GM12865 (cell line): ENCODE measurements at regions not wholly inside any gene's neighbourhood (a gene's known extent, or its start where the extent isn't known, plus 50 kb on each side); places are given as distances from the start of the nearest gene placed in this dataset.
"Not testable (repeated sequence)": the region's sequence is repeated elsewhere in the genome, so short reads cannot be mapped to it uniquely, and the experiment has no call there.

Experiments
- DNase-seq: peaks from one replicate; pipeline ENCODE4 v3.0.0; 2010; ENCODE audit warnings: low read depth
- H3K4me3 ChIP-seq: 2 replicates; pipeline ENCODE4 v1.5.1; 2011; ENCODE audit warnings: mild to moderate bottlenecking, low read depth, low read length, control low read depth
- TF ChIP-seq, protein P1 (sequence below): IDR thresholded peaks from 2 replicates; pipeline ENCODE4 v1.5.1; 2011; ENCODE audit warnings: low read length, control low read depth, low read depth, inconsistent platforms; ENCODE audit not compliant: insufficient read depth; ENCODE audit errors: missing control alignments

DNA sequence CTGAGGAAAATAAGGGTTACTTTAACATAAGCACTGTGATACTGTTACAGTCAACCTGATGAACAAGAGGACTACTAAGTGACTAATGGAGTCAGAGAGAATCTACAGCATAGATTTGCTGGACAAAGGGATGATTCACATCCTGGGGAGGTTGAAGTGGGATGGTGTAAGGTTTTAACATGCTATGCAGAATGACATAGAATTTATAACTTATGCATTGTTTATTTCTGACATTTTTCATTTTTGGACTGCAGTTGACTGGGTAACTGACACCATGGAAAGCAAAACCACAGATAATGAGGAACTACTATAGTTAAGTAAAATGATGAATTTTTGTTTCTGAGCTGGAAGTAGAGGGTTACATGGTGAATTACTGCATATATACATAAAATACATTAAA lies 389.2 kb downstream of the MAT2B start:
- no peak overlapping the region for H3K4me3 ChIP-seq
- no peak for DNase-seq
- TF ChIP-seq, protein P1, sequence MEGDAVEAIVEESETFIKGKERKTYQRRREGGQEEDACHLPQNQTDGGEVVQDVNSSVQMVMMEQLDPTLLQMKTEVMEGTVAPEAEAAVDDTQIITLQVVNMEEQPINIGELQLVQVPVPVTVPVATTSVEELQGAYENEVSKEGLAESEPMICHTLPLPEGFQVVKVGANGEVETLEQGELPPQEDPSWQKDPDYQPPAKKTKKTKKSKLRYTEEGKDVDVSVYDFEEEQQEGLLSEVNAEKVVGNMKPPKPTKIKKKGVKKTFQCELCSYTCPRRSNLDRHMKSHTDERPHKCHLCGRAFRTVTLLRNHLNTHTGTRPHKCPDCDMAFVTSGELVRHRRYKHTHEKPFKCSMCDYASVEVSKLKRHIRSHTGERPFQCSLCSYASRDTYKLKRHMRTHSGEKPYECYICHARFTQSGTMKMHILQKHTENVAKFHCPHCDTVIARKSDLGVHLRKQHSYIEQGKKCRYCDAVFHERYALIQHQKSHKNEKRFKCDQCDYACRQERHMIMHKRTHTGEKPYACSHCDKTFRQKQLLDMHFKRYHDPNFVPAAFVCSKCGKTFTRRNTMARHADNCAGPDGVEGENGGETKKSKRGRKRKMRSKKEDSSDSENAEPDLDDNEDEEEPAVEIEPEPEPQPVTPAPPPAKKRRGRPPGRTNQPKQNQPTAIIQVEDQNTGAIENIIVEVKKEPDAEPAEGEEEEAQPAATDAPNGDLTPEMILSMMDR: no peak

DNA sequence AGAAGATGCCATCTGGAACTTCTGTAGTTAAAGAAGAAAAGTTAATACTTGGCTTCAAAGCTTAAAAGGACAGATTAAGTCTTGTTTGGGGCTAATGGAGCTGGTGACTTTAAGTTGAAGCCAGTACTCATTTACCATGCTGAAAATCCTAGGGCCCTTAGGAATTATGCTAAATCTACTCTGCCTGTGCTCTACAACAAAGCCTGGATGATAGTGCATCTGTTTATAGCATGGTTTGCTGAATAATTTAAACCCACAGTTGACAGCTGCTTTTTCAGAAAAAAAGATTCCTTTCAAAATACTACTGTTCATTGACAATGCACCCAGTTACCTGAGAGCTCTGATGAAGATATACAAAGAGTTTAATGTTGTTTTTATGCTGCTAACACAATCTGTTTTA lies 393.5 kb downstream of the MAT2B start:
- no peak overlapping the region for H3K4me3 ChIP-seq
- TF ChIP-seq, protein P1: no peak
- no peak for DNase-seq

- not testable (repeated sequence) for DNase-seq, H3K4me3 ChIP-seq
Observed at GRCh38 chr5:163907783-163908182, 402.4 kb downstream of the MAT2B start.

DNA sequence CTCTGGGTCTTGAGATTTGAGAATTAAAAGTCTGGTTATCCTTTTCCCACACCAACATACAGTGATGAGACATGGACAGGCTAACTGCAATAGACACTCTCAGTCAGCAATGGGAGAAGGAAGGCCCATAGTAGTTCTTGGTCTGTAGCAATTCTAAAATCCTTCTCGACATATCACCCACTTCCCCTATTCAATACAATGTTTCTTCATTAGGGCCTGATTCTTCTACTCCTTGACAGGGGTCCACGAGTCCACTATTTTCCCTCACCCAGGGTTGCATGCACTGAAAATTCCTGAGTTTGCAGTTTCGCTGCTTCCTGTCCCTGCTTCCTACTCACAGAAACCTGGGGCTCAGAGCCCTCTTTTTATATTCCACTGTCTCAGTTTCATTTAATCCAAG lies 402.8 kb downstream of the MAT2B start:
- no peak for DNase-seq
- TF ChIP-seq, protein P1: no peak
- no peak overlapping the region for H3K4me3 ChIP-seq

GRCh38 chr5:163910226-163910625 lies 404.8 kb downstream of the MAT2B start:
- TF ChIP-seq, protein P1: no peak
- no peak overlapping the region for H3K4me3 ChIP-seq
- DNase-seq: no peak

DNA sequence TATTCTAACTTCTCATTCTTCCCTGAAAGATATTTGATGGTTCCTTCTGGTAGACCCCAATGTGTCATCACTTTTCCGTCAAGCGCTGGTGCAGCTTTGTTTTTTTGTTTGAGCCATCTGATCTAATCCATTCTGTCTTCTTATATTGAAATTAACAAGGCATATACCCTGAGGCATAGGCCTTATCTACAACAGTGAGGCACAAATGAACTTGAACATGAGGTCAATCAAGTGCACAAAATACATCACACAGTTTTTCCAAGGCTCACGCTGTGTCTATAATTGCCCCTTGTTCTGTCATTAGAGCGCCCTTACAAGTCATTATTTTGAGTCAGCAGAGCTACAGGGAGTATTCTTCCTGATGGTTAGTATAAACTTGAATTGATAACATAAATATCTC lies 406.6 kb downstream of the MAT2B start:
- TF ChIP-seq, protein P1: no peak
- no peak for DNase-seq
- H3K4me3 ChIP-seq: no peak overlapping the region

DNA sequence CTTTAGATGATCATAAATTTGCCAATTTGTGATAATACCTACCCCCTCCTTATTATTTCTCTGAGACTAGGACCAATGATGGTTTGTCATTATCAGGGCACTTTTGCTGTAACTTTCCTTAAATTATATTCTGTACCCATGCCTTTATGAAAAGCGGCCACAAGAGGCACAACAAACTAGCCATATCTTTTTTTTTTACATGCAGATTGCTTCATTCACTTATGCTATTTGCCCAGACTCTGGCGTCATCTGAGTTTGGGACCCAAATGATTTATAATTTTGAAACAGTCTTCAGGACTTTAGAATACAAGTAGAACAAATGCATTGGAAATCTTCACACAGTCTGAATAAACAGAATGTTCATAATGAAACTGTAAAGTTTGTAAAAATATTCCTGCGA lies 408.1 kb downstream of the MAT2B start:
- DNase-seq: peak; percentile 20
- H3K4me3 ChIP-seq: no peak overlapping the region
- TF ChIP-seq, protein P1: no peak
